PC-3 (cell line): ENCODE measurements at regions not wholly inside any gene's neighbourhood (a gene's known extent, or its start where the extent isn't known, plus 50 kb on each side); places are given as distances from the start of the nearest gene placed in this dataset.
"Not testable (repeated sequence)": the region's sequence is repeated elsewhere in the genome, so short reads cannot be mapped to it uniquely, and the experiment has no call there.

ENCODE experiments used
- ATAC-seq: fragments of 200-7000 bp; cut with Tn5 transposase; 2 replicates; pipeline ENCODE4 v1.9.1; 2020; ENCODE audit warnings: mild to moderate bottlenecking, moderate library complexity
- BruUV-seq: library from RNA; stranded (reverse); fragments of 400-500 nt; replicated peaks from 2 replicates; lab custom pipeline; 2021; lab: Mats Ljungman, UMichigan
- CTCF ChIA-PET: fragments of 300-600 bp; sonication (Branson Sonifier 250); formaldehyde crosslinking; loops from one replicate; lab custom pipeline; 2022; ENCODE audit warnings: antibody characterized with exemption; lab: Charles Lee
- POLR2A ChIA-PET: fragments of 300-600 bp; sonication (Branson Sonifier 250); formaldehyde crosslinking; loops from one replicate; lab custom pipeline; 2022; ENCODE audit warnings: antibody characterized with exemption; ENCODE audit not compliant: unreplicated experiment; lab: Charles Lee
- DNase-seq: peaks from one replicate; pipeline ENCODE4 v3.0.0-alpha.2; 2015
- H2AFZ ChIP-seq: fragments of 300-600 bp; sonication (generic); 2 replicates; pipeline ENCODE4 v1.6.0; 2016; ENCODE audit warnings: antibody characterized with exemption, low read length
- H3F3A ChIP-seq: fragments of 300-600 bp; sonication (generic); one replicate; pipeline ENCODE4 v1.6.0; 2017; ENCODE audit warnings: antibody characterized with exemption, low read length, control low read depth, mild to moderate bottlenecking; ENCODE audit not compliant: unreplicated experiment
- H3K27ac ChIP-seq: fragments of 300-600 bp; sonication (generic); 2 replicates; pipeline ENCODE4 v1.5.1; 2016; ENCODE audit warnings: mild to moderate bottlenecking, low read length
- H3K27me3 ChIP-seq: fragments of 300-600 bp; sonication (generic); 2 replicates; pipeline ENCODE4 v1.6.1; 2016; ENCODE audit warnings: low read length, mixed read lengths
- H3K36me3 ChIP-seq: fragments of 300-600 bp; sonication (generic); 2 replicates; pipeline ENCODE4 v1.6.1; 2016; ENCODE audit warnings: low read depth, mixed run types, low read length, mixed read lengths
- H3K4me1 ChIP-seq: fragments of 300-600 bp; sonication (generic); 2 replicates; pipeline ENCODE4 v1.5.1; 2016; ENCODE audit warnings: low read length; ENCODE audit not compliant: insufficient read depth
- H3K4me2 ChIP-seq: fragments of 300-600 bp; sonication (generic); 2 replicates; pipeline ENCODE4 v1.6.0; 2016; ENCODE audit warnings: low read length
- H3K4me3 ChIP-seq: fragments of 300-600 bp; sonication (generic); 2 replicates; pipeline ENCODE4 v1.5.1; 2016; ENCODE audit warnings: mild to moderate bottlenecking, low read length, mixed read lengths
- H3K79me2 ChIP-seq: fragments of 300-600 bp; sonication (generic); 2 replicates; pipeline ENCODE4 v1.6.1; 2017; ENCODE audit warnings: low read length, mixed read lengths
- H3K9ac ChIP-seq: fragments of 300-600 bp; sonication (generic); 2 replicates; pipeline ENCODE4 v1.6.0; 2016; ENCODE audit warnings: mild to moderate bottlenecking, low read length
- H3K9me2 ChIP-seq: fragments of 300-600 bp; sonication (generic); replicated peaks from 2 replicates; pipeline ENCODE4 v1.6.1; 2016; ENCODE audit warnings: mixed run types, low read length, mixed read lengths
- H3K9me3 ChIP-seq: fragments of 300-600 bp; sonication (generic); 2 replicates; pipeline ENCODE4 v1.6.1; 2016; ENCODE audit warnings: low read length, mixed read lengths
- H4K20me1 ChIP-seq: fragments of 300-600 bp; sonication (generic); 2 replicates; pipeline ENCODE4 v1.6.1; 2016; ENCODE audit warnings: low read length, mixed read lengths
- EZH2 ChIP-seq: fragments of 300-600 bp; sonication (generic); IDR thresholded peaks from one replicate; pipeline ENCODE4 v1.6.1; 2017; ENCODE audit warnings: antibody characterized with exemption, mild to moderate bottlenecking, low read length; ENCODE audit not compliant: unreplicated experiment
- EZH2phosphoT487 ChIP-seq: fragments of 300-600 bp; sonication (generic); IDR thresholded peaks from 2 replicates; pipeline ENCODE4 v1.6.1; 2018; ENCODE audit warnings: mild to moderate bottlenecking, antibody characterized with exemption, low read length, borderline replicate concordance
- intact Hi-C: fragments of 100-400 bp; cut with micrococcal nuclease; formaldehyde crosslinking; loops from 2 replicates; pipeline ENCODE4 v1.9.0; 2023
- TF ChIP-seq, protein P1 (sequence below): fragments of 300-600 bp; sonication (generic); conservative IDR thresholded peaks from 2 replicates; pipeline ENCODE4 v1.5.1; 2017; ENCODE audit warnings: antibody characterized with exemption, low read depth, mild to moderate bottlenecking, low read length

DNA sequence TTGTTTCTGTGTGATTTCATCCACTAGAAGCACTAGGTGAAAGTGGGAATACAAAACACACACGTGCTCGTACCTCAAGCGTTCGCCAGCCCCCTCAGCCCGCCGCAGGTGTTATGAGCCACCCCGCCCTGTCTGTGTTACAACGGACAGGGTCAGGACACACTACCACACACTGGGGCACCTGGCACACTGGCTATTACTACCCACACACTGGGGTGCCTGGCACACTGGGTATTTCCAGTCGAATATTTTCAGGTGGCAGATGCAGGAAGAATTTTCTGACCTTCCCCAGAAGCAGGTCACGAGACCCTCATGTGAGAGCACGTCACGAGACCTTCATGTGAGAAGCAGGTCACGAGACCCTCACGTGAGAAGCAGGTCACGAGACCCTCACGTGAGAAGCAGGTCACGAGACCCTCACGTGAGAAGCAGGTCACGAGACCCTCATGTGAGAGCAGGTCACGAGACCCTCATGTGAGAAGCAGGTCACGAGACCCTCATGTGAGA lies 63.3 kb upstream of the ARHGEF7 start:
- CTCF ChIA-PET, H3K9me3 ChIP-seq, BruUV-seq, H3K9ac ChIP-seq, H3K9me2 ChIP-seq, intact Hi-C loops, H3K4me2 ChIP-seq, H3K79me2 ChIP-seq, DNase-seq, H3K36me3 ChIP-seq, H2AFZ ChIP-seq, H3K27ac ChIP-seq, H3K27me3 ChIP-seq, H3K4me1 ChIP-seq, POLR2A ChIA-PET, ATAC-seq, H4K20me1 ChIP-seq, H3F3A ChIP-seq, H3K4me3 ChIP-seq: not testable (repeated sequence)

DNA sequence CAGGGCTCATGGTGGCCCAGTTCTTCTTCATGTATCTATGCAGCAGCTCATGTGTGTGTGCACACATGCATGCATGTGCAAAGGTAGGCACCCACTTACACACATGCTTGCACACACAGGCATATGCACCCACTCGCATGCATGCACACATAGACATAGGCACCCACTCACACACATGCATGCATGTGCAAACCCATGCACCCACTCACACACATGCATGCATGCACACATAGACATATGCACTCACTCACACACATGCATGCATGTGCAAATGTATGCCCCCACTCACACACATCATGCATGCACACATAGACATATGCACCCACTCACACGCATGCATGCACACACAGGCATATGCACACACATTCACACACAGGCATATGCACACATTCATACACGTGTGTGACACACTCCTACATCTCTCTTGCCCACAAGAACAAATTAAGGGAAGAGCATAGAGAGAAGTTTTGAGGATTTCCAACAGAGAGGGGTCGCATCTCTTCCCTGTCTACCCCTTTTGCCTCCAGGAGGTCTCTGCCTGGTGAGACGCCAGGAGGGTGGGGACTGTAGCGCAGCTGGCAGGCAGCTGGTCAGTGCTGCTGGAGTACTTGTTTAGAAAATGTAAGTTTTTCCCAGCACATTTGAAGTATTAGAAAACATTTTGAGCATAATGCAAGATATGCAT lies 63.9 kb upstream of the ARHGEF7 start:
- Histone ChIP-seq H3F3A (no peaks in the 10 kb centered on the region), H3K4me2 (no peak overlapping the region), H3K9ac (no peak overlapping the region), H3K27ac (no peak overlapping the region), H4K20me1 (no peaks in the 10 kb centered on the region), H3K27me3 (no peaks in the 10 kb centered on the region), H3K9me3 (no peaks in the 10 kb centered on the region), H3K4me1 (no peaks in the 10 kb centered on the region), H3K79me2 (no peaks in the 10 kb centered on the region), H3K4me3 (no peak overlapping the region), H3K9me2 (no peaks in the 10 kb centered on the region), H2AFZ (no peak overlapping the region), H3K36me3 (no peaks in the 10 kb centered on the region)
- ChIA-PET CTCF (no interaction called here), POLR2A (no interaction called here)
- no peak for DNase-seq
- no TSS peak for BruUV-seq
- no peak for ATAC-seq
- TF ChIP-seq EZH2phosphoT487 (no peak), EZH2 (no peak)
- TF ChIP-seq, protein P1, sequence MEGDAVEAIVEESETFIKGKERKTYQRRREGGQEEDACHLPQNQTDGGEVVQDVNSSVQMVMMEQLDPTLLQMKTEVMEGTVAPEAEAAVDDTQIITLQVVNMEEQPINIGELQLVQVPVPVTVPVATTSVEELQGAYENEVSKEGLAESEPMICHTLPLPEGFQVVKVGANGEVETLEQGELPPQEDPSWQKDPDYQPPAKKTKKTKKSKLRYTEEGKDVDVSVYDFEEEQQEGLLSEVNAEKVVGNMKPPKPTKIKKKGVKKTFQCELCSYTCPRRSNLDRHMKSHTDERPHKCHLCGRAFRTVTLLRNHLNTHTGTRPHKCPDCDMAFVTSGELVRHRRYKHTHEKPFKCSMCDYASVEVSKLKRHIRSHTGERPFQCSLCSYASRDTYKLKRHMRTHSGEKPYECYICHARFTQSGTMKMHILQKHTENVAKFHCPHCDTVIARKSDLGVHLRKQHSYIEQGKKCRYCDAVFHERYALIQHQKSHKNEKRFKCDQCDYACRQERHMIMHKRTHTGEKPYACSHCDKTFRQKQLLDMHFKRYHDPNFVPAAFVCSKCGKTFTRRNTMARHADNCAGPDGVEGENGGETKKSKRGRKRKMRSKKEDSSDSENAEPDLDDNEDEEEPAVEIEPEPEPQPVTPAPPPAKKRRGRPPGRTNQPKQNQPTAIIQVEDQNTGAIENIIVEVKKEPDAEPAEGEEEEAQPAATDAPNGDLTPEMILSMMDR: no peak
- intact Hi-C loops: no loop called here

GRCh38 chr13:111050539-111050879 lies 64.6 kb upstream of the ARHGEF7 start:
- Histone ChIP-seq H3K9me2 (no peaks in the 10 kb centered on the region), H3K9ac (no peak overlapping the region), H3K4me1 (no peaks in the 10 kb centered on the region), H3K27me3 (no peaks in the 10 kb centered on the region), H3F3A (no peaks in the 10 kb centered on the region), H2AFZ (no peak overlapping the region), H3K79me2 (no peaks in the 10 kb centered on the region), H3K4me3 (no peak overlapping the region), H3K4me2 (no peak overlapping the region), H3K9me3 (no peaks in the 10 kb centered on the region), H4K20me1 (no peaks in the 10 kb centered on the region), H3K36me3 (no peaks in the 10 kb centered on the region), H3K27ac (no peak overlapping the region)
- no peak for ATAC-seq
- no peak for DNase-seq
- ChIA-PET CTCF (no interaction called here), POLR2A (interaction anchor here (0.6 kb wide), 1 partner anchor 163 kb away, joined by 4 read pairs; no protein-coding TSS in a partner anchor)
- TF ChIP-seq, protein P1: no peak
- no peak for TF ChIP-seq EZH2phosphoT487
- TF ChIP-seq EZH2: no peak
- BruUV-seq: no TSS peak
- intact Hi-C loops: loop anchor here (1.0 kb wide), 2 partner anchors 106 to 135 kb away; partner anchors contain the start of gene ANKRD10
